RKO (cell line): ENCODE measurements at regions not wholly inside any gene's neighbourhood (a gene's known extent, or its start where the extent isn't known, plus 50 kb on each side); places are given as distances from the start of the nearest gene placed in this dataset.

Experiments
- DNase-seq: peaks from one replicate; pipeline ENCODE4 v3.0.0-alpha.2; 2016; ENCODE audit warnings: low spot score

DNA sequence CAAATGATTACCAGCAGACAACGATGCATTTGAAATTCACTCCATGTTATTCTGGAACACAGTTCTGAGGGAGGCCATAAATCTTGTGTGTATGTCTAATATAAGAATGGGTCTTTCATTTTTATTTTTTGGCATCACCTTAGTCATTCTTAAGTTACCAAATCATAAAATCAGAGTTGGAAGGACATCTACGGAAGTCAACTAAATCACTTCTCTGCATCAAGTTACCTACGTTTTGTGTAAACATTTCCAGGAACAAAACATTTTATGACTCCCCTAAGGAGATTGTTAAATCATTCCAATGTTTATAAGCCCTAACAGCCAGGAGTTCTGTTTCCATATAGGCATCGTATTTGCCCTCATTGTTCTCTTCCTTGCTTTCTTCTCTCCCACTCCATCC is 378.2 kb downstream of the FAM170A start:
- no peak for DNase-seq

DNA sequence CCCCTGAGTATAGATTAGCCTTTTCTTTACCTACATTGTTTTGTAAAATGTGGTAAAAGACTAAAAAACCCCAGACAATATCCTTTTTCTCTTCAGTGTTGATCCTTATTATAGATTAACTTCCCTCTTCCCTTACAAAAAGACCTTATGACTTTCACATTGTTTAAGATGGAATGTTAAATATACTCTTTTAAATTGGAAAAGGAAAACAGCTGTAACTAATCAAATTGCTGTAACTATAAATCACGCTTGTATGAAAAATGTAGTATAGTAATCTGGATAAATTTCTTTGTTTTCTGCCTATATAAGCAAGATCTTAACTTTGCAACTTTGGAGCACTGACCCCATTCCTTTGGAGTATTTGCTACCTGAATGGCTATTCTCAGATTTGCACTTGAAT is 383.1 kb downstream of the FAM170A start:
- DNase-seq = no peak

DNA sequence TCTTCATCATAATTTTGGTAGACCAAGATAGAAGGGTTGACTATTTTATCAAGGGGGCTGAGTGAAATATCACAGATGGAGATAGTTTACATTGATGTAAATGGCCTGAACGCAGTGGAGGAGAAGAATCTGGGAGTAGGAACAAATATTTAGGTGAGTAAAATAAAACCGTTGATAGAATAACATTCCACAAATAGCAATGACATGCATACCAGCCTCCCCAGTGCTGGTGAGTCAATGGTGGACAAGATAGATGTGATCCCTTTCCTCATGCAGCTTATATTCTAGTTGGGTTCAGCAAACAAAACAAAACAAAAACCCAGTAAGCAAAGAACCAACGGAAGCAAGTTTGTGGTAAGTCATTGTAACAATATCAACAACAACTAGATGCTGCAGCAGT is 385.2 kb downstream of the FAM170A start:
- DNase-seq = no peak

DNA sequence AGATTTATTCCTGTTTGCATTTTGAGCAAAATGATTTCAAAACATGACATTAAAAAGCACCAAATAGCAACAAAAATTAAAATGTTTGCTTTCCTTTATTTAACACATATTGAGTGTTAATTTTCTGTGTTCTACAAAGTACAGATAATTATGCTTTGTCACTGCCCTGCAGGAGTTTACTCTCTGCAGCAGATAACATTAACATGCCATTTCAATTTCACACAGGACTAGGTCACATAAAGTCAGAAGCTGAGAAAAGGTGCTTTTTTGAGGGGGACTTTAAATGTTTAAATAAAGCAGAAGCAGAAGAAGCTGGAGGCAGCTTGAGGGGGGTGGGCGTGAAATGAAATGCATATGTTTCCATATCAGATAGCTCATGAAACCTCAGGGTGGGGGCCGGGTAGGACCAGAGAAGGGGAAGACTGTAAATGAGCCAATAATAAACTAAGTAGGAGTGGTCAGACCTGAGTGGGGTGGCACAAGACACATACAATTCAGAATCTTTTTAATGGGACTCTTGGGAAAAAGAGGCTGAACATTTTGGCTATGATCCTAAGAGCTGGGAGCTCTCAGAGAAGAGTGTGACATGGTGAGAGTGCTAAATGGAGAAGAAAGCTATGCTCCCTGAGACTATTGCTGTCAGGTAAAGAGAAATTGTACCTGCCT is 387.5 kb downstream of the FAM170A start:
- no peak for DNase-seq

DNA sequence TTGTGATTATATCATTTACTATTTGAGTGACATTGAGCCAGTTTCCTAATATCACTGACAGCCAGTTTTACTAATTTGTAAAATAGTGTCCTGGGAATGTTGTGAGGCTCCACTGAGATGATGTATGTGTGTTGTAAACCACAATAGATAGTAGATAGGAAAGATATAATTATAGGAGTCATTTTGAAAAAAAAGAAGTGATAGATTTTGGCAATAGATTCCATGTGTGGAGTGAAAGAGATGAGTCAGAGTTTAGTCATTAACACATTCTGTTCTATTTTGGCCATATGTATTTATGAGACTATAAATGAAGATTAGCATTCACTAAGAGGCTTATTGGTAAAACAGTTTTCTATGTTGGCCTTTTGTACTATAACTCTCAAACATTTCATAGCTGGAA is 388.2 kb downstream of the FAM170A start:
- DNase-seq = peak; percentile 18

DNA sequence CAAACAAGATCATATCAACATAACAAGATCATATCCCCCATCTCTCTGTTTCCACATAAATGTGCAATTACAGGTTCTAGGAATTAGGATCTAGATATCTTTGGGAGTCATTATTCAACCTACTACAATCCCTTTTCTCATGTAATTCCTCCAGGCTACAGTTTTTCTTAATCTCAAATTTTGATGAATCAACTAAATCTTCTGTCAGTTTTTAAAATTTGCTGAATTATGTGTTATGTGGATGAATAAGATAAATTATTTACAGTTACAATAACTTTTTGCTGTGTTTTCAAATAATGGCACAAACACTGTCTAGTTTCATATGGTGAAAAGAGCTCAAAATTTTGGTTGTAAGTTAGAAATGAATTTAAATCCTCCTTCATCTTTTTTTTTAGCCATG is 405.8 kb downstream of the FAM170A start:
- no peak for DNase-seq

DNA sequence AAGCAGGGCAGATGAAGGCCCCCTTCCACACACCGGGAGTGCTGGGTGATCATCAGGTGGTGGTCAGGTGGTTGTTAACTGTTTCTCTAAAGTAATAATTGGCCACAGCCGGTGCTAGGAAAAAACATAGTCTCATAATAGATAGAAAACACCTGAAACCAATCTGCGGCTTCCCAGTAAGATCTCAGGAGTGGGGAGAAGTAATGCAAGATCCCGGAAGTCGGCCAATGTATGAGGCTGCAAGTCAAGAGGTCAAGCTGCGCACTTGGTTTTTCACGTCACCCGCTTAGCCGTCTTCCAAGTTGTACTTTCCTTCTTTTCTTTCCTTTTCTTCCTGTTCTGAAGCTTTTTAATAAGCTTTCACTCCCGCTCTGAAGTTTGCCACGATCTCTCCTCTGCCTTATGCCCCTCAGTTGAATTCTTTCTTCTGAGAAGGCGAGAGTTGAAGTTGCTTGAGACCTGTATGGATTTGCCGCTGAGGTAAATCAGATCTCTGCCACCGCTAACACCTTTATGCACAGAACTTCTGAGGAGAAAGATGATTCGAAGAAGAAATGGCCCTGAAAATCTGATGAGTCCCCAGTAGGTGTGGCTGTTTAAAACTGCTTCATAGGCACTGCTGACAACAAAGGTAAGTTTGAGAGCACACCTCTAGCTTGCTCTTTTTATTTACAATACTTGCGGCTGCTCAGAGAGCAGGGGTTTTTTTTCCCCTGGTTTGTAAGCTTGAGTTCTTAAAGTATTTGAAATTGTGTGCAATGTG is 406.6 kb downstream of the FAM170A start:
- DNase-seq = no peak

DNA sequence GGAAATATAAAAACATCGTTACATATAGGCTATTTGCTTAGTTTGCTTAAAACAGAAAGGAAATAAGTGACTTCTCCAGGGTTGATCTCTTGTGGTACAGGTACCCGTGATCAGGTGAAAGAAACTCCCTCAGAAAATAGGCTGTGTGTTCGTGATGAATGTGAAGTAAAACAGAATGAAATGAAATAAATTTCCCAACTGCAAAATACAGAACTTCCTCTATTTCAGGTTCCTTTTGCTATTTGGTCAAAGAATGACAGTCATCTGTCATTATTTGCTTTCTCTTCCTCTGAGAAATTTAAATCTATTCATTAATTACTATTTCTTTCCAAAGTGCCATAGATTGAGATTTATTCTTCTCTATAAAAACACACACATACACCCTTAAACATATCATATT is 408.1 kb downstream of the FAM170A start:
- DNase-seq = no peak

DNA sequence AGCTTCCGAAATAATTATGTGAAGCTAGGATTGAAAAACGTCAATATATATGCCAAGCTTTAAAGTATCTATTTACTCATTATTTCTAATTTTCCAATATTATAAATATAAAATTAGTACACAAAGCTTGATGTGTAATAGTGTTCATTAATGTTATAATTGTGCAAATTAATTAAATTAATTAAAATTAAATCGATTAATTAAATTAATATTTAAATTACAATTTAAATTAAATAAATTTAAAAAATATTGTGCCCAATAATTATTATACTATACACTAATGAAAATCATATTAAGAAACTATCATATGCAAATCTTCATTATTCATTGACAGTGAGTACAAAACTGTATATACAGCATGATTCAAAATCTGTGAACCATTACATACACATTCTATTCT is 409.8 kb downstream of the FAM170A start:
- DNase-seq = no peak

DNA sequence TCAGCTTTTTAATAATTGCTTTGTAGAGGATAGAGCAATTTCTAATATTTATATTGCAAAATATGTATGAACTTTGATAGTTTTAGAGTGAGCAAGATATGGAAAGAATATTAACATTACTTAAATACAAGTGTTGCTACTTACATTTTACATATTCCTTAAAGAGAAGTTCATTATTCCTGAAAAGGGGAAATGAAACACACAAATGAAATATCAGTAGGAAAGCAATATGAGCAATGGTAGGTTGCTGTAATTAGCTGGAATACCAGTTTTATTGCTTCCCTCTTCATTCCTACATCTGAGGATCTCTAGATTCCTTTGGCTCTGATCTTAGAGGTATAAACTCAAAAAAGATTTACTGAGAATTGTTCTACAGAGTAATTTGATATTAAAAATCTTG is 414.1 kb downstream of the FAM170A start:
- no peak for DNase-seq

DNA sequence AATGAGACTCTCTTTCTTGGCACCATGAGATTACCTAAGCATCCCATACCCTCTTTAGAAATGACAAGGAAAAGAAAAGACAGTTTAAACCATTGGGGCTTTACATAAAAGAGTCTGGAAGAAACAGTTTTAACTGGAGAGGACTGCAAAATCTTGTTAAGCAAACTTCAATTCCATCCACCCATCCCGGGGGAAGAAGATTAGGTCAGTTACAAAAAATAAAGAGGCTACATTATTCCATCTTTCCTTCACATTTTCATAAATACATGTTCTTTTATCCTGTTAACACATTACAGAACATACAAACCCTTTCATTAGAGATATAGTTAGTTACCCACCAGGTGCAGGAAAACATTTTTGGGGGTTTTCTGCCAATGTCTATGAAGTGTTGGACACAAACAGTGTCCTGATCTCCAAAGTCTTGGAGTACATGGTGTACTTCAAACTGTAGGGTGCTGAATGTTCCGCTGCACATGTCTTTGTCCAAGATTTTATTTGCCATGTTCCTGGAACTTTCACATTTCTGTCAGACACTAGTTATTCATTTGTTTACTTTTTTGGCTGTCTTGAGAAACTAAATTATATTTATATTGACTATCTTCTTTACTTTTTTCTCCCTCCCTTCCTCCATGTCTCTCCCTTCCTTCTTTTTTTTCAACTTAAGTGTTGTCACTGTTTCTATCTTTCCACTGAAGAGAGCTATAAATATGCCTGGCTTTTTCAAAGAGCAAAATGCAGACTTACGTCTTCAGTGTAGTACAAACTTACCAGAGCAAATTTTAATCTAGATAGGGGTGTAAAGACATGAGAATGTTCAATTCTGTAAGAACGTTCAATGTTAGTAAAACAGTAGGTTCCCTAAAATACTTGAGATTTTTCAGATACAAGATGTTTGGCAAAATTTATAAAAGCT is 410.9 kb upstream of the PRR16 start:
- DNase-seq = no peak

DNA sequence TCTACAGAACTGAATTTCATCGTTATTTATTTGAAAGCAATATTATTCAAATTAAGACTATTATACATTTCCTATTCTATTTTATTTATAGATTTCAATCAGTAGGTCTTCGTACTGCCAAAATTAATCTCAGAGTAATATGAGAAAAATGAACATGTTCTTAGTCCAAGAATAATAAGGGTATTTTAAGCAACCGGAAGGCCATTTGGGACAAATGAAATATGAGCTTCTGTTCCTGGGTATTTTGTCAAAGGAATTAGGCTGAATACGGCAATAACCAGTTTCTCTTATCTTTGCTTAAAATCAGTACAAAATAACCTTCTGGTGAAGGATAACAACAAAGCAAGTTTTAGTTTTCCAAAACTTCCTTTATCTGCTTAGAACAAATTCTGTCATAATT is 410.3 kb upstream of the PRR16 start:
- DNase-seq = no peak

DNA sequence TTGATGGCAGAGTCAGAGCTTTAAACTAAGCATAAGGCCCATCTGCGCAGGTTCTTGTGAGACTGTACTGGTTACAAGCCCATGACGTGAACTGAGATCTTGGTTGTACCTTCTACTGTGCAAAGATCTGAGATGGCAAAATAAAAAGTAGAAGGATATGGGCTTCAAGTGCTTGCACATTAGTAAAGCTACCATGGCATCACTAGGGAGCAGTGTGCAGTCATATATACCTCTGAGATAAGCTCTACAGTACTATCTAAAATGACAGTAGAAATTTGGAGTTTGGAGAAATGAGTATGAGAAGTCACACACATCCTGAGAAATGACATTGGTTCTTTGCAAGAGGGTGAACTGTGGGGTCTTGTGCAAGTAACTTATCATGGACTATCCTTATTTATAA is 408.2 kb upstream of the PRR16 start:
- peak; percentile 38 for DNase-seq

DNA sequence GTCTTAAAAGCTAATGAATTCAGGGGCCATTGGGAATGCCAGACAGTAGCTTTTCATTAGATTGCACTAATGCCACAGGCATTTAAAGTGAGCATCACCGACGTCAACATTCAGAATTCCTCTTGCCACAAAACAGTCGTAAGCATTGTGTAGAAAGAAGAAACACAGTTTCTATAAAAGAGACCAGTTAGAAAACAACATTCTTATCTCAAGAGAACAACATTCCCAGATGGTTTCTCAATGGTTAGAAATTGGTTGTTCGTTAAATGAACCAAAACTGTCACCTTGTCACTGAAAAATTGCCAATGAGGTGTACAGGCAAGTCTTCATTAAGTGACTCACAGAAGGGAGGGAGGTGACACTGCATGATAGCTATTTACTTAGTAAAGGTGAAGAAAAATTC is 401.6 kb upstream of the PRR16 start:
- no peak for DNase-seq

DNA sequence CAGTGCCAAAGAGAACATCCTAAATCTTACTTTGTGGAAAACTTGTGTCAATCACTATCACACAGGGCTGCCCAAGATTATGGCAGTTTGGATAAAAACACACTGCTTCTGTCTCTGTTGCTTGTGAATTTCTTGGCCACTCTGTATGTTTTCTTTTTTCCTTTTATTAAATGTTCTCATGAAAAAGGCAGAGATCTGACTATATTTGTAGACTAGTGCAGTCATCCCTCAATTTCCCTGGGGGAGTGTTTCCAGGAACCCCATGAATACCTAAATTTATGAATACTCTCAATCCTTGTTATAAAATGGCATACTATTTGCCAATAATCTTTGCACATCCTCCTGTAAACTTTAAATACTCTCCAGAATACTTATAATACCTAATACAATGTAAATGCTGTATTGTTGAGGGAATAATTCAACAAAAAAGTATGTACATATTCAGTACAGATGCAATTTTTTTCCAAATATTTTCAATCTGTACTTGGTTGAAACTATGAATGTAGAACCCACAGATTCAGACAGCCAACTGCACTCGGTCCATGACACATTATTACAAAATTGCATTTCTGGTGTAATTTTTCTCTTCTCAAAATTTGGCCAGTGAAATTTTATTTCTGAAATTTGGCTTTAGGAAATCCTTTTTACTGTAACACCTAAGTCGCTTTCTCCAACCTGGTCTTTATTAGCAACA is 391.9 kb upstream of the PRR16 start:
- DNase-seq = no peak

DNA sequence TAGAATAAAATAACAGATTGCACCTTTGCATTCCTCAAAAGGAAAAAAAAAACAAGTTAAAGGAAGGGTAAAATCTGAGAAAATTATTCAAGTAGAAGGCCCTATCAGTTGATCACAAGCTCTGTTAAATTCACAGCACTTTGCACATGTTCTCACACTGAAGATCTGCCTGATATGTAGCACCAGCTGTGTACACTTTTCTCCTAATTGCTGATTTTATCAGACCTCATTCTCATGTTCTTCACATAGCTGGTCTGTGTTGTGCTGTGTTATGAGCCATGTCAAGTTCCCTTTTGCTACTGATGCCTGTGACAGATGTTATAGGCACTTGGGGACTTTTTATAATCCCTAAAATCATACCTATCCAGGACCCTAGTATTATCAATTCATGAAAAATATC is 390.4 kb upstream of the PRR16 start:
- DNase-seq = no peak

DNA sequence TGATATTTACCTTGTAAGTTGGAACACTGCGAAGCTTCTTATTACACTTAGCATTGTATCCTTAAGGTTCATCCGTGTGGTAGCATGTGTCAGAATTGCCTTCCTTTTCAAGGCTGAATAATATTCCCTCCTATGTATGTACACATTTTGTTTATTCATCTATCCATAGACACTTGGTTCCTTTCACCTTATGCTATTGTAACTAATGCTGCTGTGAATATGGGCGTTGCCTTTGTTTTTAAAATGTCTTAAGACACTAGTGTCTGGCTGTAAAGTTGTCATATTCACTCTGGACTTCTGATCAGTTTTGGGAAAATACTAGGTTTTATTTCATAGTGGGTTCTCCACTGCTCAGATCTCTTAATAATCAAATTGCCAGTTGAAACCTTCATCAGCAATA is 383.3 kb upstream of the PRR16 start:
- no peak for DNase-seq

DNA sequence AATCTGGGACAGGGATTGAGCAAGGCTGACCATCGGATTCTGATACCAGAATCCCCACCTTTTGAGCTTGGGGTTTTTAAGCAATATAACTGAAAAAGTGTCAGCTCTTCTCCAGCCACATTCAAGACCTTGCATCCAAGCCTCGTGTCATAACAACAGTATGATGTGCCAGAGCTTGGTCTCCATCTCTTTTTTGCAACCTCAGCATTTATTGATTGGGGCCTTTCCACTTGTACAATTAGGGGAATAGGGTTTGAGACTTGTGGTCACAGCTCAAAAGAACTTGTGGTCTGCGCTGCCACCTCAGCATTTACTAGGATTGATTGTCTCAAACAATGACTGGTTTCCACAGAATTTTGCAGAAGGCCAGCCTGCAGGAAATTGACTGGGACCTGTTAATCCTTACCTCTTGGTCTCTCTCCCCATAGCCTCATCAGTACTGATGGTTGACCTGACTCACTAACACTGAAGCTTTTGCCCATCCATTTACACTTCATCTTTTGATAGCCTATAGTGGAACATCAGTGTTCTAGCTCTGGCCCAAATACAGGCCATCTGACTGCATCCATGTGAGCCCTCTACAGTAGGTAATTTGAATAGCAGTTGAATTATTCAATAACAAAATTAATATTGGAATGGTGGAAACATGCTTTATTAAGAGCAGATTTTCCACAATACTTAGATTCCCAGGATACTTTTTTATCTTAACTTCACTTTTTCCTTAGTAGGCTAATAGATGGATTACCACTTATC is 381.6 kb upstream of the PRR16 start:
- no peak for DNase-seq

DNA sequence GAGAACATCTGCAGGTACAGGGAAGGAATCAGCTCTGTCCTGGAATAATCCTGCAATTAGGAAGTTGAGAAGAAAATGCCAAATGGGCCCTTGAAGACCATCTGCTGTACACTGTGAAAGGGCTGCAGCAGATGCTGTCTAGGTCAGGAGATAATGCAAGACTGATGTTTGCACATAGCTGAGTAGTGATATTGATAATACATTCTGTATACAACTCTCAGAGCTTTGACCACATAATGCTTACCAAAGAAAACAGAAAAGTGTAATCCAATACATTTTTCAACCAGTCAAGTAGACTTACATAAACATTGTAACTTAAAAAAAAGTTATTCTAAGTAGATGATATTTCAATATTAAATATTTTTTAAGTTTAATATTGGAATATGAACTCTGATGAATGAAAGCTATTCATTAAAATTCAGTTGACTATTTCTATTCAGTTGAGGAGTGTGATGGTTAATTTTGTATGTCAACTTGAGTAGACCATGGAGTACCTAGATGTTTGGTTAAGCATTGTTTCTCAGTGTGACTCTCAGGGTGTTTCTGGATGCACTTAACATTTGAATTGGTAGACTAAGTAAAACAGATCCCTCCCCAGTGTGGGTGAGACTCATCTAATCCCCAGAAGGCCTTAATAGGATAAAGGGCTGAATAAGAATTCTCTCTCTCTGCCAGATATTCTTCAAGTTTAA is 380.1 kb upstream of the PRR16 start:
- no peak for DNase-seq

DNA sequence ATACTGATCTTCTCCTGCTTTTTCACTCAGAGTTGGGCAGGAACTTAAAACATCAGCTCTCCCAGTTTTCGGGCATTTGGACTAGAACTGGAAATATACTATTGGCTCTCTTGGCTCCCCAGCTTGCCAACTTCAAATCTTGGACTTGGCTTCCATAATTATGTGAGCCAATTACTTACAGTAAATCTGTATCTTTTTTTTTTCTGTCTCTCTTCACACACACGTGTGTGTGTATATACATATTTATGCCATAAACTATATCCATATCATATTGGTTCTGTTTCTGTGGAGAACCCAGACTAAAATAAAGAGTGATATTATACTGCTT is 379.6 kb upstream of the PRR16 start:
- no peak for DNase-seq

DNA sequence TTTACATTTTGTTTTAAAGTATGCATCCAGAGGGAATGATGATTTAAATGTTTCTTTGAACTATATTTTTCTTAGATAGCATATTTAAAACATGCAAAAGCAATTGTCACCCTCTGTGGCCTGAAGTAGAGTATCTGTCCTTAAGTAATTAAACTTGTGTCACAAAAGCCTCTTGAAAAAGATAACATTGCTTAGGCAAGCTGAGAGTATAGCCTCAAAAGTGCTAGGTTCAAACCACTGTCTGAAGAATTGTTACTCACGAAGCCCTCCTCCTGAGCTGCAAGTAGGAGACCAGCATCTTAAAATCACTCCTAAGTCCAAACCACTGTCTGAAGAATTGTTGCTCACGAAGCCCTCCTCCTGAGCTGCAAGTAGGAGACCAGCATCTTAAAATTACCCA is 378.0 kb upstream of the PRR16 start:
- no peak for DNase-seq
